ELR (cell line): ENCODE measurements at regions not wholly inside any gene's neighbourhood (a gene's known extent, or its start where the extent isn't known, plus 50 kb on each side); places are given as distances from the start of the nearest gene placed in this dataset.
"Not testable (repeated sequence)": the region's sequence is repeated elsewhere in the genome, so short reads cannot be mapped to it uniquely, and the experiment has no call there.

Experiments
- DNase-seq: peaks from one replicate; pipeline ENCODE4 v3.0.0-alpha.2; 2015; ENCODE audit warnings: low read depth

- not testable (repeated sequence) for DNase-seq
These were observed 435.2 kb downstream of the ZNF479 start for GRCh38 chr7:56697058-56697457.

GRCh38 chr7:56686276-56686859, 445.9 kb downstream of the ZNF479 start:
- DNase-seq = no peak

DNA sequence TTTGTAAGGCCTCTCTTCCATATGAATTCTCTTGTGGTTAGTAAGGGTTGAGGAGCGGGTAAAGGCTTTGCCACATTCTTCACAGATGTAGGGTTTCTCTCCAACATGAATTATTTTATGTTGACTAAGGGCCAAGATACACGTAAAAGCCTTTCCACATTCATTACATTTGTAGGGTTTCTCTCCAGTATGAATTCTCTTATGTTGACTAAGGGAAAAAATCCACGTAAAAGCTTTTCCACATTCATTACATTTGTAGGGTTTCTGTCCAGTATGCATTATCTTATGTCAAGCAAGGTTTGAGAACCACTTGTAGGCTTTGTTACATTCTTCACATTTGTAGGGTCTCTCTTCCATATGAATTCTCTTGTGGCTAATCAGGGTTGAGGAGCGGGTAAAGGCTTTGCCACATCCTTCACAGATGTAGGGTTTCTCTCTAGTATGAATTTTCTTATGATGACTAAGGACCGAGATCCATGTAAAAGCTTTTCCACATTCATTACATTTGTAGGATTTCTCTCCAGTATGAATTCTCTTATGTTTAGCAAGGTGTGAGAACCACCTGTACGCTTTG, 493.0 kb downstream of the ZNF479 start:
- no peak for DNase-seq

DNA sequence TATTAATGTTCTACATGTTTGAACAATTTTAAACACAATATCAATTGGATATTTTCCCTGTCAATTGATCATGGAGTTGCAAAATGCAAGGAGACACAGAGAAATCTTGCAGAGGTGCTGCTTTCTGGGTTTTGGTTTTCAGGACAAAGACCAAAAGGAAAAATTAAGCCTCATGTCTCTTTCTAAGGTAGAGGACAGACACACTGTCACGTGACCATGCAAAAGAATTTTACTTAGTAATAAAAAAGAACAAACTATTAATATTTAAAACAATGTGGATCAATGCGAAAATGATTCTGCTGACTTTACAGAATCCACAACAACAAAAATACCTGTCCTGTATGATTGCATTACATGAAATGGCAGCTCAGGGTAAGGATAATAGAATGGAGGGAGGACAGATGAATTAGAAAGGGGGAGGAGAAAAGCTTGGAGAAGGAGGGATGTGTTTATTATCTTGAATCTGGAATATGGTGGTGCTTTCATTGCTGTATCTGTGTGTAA, 493.7 kb upstream of the NUPR2 start:
- no peak for DNase-seq

- no peak for DNase-seq
These were observed 488.9 kb upstream of the NUPR2 start for GRCh38 chr7:56605146-56605545.

- no peak for DNase-seq
These were observed 462.4 kb upstream of the NUPR2 start for GRCh38 chr7:56578612-56579011.

- no peak for DNase-seq
These were observed 454.8 kb upstream of the NUPR2 start for GRCh38 chr7:56570968-56571367.

DNA sequence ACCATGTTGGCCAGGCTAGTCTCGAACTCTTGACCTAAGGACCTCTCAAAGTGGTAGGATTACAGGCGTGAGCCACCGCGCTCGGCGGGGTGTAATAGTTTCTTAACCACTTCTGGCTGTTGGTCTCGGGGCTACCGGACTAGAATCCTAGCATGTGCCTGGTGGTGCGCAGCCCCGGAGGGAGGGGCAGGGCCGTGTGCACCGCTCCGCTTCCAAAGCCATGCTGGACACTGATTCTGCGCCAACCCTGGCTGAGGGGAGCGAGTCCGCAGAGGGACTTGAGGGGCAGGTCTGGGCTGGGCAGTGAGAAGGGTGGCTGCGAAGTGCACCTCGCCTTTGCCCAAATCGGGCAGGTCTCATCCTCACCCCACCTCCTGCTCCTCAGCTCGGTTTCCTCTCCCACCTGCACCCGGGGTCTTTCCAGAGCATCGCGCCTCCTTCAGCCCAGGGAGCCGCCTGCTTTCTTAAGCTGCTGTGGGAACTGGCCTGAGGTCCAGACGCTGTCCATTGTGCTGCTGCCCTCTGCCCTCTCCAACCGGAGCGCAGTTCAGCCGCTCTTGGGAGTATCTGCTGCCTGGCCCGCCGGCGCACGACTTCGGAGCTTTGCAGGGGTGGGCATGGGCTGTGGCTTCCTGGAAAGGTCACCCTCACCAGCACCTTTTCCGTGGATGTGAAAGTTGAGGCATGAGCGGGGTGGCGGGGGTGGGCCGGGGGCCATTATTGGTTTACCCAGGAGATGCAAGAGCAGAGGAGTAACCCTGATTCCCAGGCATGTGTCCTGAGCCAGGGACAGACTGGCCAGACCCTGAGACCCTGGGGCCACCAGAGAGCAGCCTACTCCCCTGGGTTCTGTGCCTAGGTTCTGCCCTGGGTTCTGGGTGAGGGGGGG, 422.6 kb upstream of the NUPR2 start:
- no peak for DNase-seq

GRCh38 chr7:56537952-56538351, 421.7 kb upstream of the NUPR2 start:
- no peak for DNase-seq

DNA sequence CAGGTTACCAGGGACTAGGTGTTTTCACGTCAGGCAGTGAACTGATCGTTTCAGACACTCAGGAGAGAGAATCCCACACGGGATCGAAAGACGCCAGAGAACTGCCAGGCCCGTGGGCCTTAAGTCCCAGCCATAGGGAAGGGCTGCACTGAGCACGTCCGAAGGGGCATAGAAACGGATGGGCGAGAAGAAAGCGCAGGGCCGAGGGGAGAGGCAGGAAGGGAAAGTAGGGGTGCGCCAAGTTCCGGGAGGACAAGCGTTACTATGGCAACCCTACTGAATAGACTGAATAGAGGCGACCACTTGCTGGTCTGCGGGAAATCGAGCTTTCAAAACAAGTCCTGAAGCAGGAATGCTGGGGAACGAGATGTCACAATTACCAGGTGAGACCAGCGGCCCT, 421.3 kb upstream of the NUPR2 start:
- DNase-seq = no peak

- no peak for DNase-seq
These were observed 378.9 kb upstream of the NUPR2 start for GRCh38 chr7:56495165-56495564.

- DNase-seq = no peak
These were observed 377.7 kb upstream of the NUPR2 start for GRCh38 chr7:56493704-56494450.

GRCh38 chr7:56493196-56493595, 377.0 kb upstream of the NUPR2 start:
- no peak for DNase-seq

DNA sequence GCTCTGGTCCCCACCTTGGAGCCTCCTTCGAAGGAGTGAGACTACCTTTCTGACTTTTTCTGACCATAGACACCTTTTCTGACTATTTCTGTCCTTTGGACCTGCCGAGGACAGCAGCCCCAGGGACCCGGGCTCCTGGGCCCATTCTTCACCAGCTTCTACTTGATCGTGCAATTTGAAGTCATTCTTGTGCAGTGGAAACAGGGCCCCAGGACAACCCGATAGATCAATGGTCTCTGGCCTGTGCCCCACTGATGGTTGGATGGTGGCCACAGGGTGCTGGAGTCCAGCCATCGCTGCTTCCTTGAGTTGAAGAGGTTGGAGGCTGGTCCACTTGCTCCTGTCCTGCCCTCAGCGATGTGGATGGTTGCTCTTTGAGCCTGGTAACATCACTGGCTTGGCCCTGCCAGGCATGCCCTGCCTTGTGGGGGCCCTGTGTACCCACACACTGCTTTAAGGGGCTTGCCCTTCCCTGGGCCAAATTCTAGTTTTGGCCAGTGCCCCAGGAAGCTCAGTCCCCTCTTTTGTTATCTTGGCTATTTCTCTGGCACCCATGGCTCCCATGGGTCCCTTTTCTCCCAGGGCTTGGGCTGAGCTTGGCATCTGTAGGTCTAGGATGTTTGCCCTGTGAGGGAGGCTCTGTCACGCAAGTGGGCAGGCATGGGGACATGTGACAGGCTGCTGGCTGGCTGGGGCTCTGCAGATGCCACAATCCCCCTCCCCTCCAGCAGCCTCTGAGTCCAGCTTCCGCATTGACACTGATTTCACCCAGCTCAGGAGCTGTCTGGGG, 375.6 kb upstream of the NUPR2 start:
- no peak for DNase-seq

GRCh38 chr7:56483861-56484550, 367.8 kb upstream of the NUPR2 start:
- DNase-seq = no peak

DNA sequence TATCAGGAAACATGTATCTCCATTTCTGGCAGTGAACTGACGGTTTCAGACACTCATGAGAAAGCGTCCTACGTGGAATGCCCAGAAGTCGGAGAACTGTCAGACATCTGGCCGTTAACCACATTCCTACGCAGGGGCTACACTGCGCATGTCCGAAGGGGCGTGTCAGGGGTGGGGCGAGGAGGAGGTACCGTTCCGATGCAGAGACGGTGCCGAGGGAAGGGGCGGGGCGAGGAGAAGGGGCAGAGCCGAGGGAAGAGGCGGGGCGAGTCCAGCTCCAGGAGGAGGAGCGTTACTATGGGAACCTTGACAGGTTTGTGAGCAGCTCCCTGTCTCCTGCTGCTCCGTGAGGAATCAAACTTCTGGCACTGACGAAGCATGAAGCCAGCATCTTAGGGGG, 366.9 kb upstream of the NUPR2 start:
- no peak for DNase-seq

GRCh38 chr7:56479748-56480147, 363.5 kb upstream of the NUPR2 start:
- DNase-seq = no peak

DNA sequence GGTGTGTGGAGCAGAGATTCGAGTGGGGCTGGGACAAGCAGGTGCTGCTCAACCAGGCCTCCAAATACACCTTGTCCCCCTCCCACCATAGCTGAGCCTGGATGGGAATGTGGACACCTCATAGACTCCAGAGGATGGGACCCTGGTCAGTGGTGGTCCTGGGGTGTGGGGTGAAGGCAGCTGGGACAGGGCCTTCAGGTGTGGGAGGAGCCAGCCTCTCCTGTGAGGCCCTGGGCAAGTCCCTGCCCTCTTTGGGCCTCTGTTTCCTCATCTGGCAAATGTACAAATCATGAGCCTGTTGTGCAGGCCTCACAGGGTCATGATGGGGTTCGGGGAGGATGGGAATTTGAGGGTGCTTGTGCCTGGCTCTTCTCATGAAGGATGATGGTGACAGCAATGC, 362.9 kb upstream of the NUPR2 start:
- no peak for DNase-seq

GRCh38 chr7:56474271-56474670, 358.1 kb upstream of the NUPR2 start:
- no peak for DNase-seq

- DNase-seq = no peak
These were observed 355.6 kb upstream of the NUPR2 start for GRCh38 chr7:56471811-56472210.
